GM21390 (cell line): ENCODE measurements at regions not wholly inside any gene's neighbourhood (a gene's known extent, or its start where the extent isn't known, plus 50 kb on each side); places are given as distances from the start of the nearest gene placed in this dataset.

Experiments
- ATAC-seq: cut with Tn5 transposase; IDR thresholded peaks from one replicate; pipeline ENCODE4 v1.9.1; 2021; ENCODE audit not compliant: unreplicated experiment

- ATAC-seq: no peak
Measured at GRCh38 chr5:81914696-81915095, 57.1 kb upstream of the ATG10 start.

- ATAC-seq: no peak
Measured at GRCh38 chr5:81912933-81913332, 58.9 kb upstream of the ATG10 start.

- peak; percentile 78 for ATAC-seq
Measured at GRCh38 chr5:81909677-81910076, 62.1 kb upstream of the ATG10 start.

DNA sequence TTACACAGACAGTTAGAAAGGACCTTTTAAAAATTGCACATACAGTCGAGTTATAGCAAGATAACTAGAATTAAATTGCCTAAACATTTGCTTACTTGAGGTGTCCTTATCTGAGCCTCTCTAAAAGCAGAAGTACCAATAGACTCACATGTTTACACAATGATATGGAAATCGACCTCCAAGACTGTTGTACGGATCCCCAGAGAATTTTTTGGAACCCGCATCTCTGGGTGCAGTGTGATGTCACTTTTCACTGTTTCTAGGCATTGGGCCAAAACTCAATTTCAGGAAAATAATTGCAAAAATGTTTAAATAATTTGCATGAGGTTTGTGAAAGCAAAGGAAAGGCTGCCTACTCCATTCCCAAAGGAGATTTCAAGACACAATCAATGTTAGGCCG, 63.1 kb upstream of the ATG10 start:
- no peak for ATAC-seq

DNA sequence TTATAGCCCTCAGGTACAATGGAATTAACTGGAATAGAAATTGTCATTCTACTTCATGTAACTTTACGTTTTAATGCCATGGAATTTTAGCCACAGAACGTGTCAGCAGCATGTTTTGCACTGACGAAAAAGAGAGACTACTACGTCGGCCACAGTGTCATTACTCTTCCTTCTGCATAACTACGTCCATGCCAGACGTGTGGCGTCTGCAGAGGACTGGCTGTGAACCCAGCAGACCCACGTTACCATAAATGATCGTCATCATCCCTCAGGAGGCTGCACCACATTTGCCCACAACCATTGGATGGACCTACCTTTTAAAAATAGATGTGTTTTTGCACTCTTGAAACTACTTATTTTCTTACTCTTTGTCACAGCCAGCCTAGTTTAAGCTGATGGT, 63.8 kb upstream of the ATG10 start:
- ATAC-seq: no peak

DNA sequence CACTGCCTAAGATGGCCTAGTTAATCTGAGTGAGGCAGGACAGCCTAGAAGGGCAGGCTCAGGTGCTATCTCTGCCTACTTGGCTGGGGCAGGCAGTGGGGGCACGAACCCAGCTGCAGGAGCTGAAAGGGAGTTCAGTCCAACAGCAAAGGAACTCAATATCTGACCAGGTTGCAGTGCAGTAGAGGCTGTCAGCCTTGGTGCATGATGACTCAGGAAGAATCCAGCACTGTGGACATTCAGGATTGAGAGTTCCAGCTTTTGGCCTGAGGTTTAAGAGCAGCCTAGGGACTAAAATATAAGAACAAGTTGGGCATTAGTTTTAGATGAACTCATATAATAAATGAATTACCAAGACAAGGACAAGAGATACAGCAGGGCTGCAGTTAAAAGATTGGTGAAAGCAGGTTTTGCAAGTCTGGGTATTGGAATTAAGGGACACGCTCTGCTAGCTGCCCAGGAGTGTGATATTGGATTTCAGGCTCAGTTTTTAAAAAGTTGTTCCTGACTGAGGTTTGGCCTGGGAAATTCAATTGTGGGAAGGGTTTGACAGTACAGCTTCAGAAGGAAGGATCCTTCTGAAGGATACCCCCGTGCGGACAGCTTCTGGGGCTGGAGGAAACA, 64.7 kb upstream of the ATG10 start:
- no peak for ATAC-seq

DNA sequence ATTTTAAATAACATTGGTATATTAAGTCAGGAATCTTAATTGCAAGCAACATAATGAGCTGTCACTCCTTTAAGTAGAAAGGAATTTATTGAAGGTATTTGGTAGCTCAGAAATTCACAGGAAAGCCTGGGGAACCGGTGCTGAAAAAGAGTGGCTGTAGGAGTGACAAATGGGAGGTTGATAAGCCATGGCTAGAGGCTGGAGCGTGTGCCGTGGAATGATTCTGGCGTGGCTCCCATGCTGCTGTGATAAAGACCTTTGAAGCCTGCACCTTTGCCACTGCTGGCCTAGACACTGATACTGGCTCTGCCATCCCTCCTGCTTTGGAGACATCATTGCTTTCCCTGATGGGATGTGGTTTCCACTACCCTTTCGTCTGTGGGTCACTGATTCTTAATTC, 65.7 kb upstream of the ATG10 start:
- ATAC-seq: no peak

- ATAC-seq: no peak
Measured at GRCh38 chr5:81904861-81905260, 67.0 kb upstream of the ATG10 start.

- ATAC-seq: no peak
Measured at GRCh38 chr5:81904166-81904565, 67.7 kb upstream of the ATG10 start.

GRCh38 chr5:81901586-81901985, 70.2 kb upstream of the ATG10 start:
- no peak for ATAC-seq

DNA sequence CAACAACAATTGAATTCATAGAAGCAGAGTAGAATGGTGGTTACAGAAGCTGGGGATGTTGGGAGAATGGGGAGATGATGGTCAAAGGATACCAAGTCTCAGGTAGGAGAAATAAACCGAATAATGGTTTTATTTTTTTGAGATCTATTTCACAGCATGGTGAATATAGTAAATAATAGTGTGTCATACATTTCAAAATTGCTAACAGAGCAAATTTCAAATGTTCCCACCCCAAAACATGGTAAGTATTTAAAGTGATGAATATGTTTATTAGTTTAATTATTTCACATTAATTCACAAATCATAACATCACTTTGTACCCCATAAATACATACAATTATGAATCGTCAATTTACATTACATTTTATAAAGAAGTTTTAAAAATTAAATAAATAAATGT, 72.7 kb upstream of the ATG10 start:
- no peak for ATAC-seq

DNA sequence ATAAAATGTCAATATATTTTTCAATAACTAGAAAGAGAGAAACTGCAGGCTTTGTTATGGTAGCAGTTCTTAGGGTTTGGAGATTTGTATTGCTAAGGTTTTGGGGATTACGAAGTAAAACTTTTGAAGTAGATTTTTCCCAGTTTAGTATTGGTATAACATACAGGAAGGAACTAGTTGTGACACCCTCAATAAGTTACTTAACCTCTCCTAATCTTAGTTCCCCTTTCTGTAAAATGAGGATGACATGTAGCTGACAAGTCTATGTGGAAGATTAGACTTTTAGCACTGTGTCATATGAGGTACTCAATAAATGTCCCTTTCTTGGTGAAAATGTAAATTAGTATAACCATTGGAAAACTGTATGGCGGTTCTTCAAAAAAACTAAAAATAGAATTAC, 73.4 kb upstream of the ATG10 start:
- no peak for ATAC-seq

DNA sequence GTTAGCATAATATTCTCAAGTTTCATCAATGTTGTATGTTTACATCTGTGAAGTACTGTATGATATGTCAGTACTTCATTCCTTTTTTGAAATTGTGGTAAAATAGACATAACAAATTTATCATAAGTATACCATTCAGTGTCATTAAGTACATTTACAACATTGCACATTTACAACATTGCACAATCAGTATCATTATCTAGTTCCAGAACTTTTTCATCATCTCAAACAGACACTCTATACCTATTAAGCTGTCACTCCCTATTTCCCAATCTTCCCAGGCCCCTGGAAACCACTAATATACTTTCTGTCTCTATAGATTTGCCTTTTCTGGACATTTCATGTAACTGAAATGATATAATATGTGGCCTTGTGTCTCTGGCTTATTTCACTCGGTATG, 75.1 kb upstream of the ATG10 start:
- no peak for ATAC-seq

GRCh38 chr5:81895307-81895706, 76.5 kb upstream of the ATG10 start:
- no peak for ATAC-seq

GRCh38 chr5:81893961-81894360, 77.9 kb upstream of the ATG10 start:
- ATAC-seq: no peak

GRCh38 chr5:81884871-81885270, 87.0 kb upstream of the ATG10 start:
- no peak for ATAC-seq

DNA sequence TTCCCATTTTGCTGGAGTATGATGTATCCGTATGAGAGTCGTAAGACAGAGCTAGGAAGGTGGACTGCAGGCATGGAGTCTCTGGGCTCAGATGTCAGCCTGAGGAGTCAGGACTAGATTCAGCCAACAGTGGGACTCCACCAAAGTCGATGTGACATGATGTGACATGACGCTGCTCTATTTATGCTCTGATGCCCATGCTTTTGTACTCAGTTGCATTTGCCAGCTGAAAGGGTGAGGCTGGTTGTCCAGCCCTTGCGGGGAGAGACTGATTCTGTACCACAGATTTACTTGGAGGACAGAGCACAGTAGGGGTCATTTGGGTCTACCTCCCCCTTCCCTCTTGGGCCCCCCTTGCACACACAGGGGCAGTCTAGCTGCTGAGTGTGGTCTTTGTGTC, 88.5 kb upstream of the ATG10 start:
- no peak for ATAC-seq

- no peak for ATAC-seq
Measured at GRCh38 chr5:81881595-81881994, 90.2 kb upstream of the ATG10 start.

DNA sequence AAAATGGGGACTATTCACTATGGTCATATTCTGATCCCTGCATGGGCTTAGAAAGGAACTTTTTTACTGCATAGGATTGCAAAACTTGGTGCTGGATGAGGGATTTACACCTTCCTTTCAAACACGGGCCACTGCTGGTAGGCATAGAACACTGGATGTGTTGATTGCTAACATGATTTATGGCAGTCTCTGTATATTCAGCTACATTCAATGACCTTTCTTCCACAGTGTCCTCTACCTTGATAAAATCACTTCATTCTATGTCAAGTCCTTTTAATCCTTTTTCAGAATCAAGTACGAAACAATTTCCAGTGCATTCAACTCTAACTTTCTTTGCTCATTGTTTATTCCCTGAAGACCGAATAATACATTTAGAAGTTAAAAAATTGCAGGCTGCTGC, 91.9 kb upstream of the ATG10 start:
- no peak for ATAC-seq

GRCh38 chr5:81878333-81878732, 93.5 kb upstream of the ATG10 start:
- ATAC-seq: no peak

DNA sequence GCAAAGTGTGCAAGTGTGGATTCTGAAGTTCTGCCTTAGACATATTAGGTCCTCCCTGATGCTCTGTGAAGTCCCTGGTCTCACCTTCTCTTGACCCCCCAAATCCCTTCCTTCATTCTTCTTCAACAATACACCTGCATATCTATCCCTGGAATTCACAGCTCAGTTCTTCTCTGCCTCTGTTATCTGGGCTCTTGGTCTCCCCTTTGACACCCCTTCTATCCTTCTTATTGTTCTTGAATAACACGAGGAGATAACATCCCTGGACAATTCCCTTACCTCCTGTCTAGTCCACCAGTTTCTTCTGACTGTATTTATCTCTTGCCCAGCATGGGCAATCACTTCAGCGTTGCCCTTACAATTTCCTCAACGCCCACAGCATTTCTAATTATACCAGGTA, 104.8 kb upstream of the ATG10 start:
- no peak for ATAC-seq

DNA sequence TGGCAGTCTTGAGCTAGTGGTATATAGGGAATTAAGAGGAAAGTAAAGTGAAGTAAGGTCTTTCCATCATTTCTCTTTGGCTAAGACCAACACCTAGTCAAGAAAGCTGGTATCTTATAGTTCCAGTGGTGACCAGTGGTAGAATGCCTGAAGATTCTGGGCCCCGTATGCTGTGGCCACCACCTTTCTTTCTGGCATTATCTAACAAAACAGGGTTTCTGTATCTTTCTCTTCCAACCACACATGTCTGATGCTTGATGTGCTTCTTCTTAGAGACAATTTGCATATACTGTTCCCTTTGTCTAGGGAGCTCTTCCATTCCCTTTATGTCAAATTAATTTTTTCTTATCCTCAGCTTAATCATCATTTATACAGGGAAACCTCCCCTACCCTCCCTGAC, 109.9 kb upstream of the SSBP2 start:
- no peak for ATAC-seq

DNA sequence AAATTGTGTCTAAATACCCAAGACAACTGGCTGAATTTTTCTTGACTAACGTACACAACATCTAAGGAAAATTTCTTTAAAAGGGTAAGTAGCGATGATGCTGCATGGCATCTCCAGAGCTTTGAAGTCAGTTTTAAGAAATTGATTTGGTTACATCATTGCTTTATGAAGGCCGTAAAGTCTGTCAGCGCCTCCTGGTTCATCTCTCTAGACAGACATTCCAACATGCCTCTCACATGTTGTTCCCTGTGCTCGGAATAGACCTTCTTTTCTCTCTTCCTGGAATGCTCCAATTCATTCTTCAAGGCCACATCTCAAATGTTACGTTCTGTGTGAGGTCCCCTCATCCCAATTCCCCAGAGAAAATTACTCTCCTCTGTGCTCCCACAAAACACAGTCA, 108.7 kb upstream of the SSBP2 start:
- ATAC-seq: no peak
